A549 (cell line): ENCODE measurements at regions not wholly inside any gene's neighbourhood (a gene's known extent, or its start where the extent isn't known, plus 50 kb on each side); places are given as distances from the start of the nearest gene placed in this dataset.
A peak's percentile ranks its signal among the peaks of the same experiment; 100 is the strongest.

Source experiments
- ATAC-seq, 2 experiments: fragments of 200-7000 bp in 1 of 2; fragments of >200 bp in 1 of 2; cut with Nextera tagmentation in 1 of 2; cut with Tn5 transposase in 1 of 2; 3 replicates each; pipeline versions ENCODE4 v1.8.0 to v1.9.1; 2018 to 2020; ENCODE audit warnings: mild to moderate bottlenecking in 1 of 2, moderate library complexity in 1 of 2
- CTCF ChIA-PET: fragments of 300-600 bp; sonication (Branson Sonifier 250); formaldehyde crosslinking; extraction: SDS; loops from one replicate; lab custom pipeline; 2021; ENCODE audit warnings: antibody characterized with exemption, inconsistent platforms; lab: Yijun Ruan, JAX
- POLR2A ChIA-PET: fragments of 350-600 bp; formaldehyde crosslinking; extraction: SDS; loops from one replicate; lab custom pipeline; 2021; ENCODE audit warnings: antibody characterized with exemption, inconsistent platforms; lab: Yijun Ruan, JAX
- DNase-seq, 2 experiments: peaks; one replicate each; pipeline versions ENCODE4 v3.0.0 to v3.0.0-alpha.2; 2011 to 2016; ENCODE audit warnings: low read depth in 1 of 2, low spot score in 1 of 2
- FAIRE-seq: peaks from 2 replicates; lab custom pipeline; 2011; peaks lifted over from hg19 to GRCh38; lab: Jason Lieb, UNC
- H3K27ac ChIP-seq, 2 experiments: fragments of >200 bp; sonication (Bioruptor Twin); formaldehyde crosslinking; 3 replicates each; pipeline ENCODE4 v1.5.1; 2016 to 2017
- H3K4me1 ChIP-seq: fragments of >200 bp; sonication (Bioruptor Twin); formaldehyde crosslinking; 3 replicates; pipeline ENCODE4 v1.6.1; 2016
- H3K4me2 ChIP-seq: fragments of >200 bp; sonication (Bioruptor Twin); formaldehyde crosslinking; 3 replicates; pipeline ENCODE4 v1.6.1; 2016
- H3K4me3 ChIP-seq: fragments of >200 bp; sonication (Bioruptor Twin); formaldehyde crosslinking; 3 replicates; pipeline ENCODE4 v1.5.1; 2016
- H3K9me3 ChIP-seq: fragments of >200 bp; sonication (Bioruptor Twin); formaldehyde crosslinking; 3 replicates; pipeline ENCODE4 v1.6.1; 2016
- BCL3 ChIP-seq: fragments of >200 bp; sonication (Bioruptor Twin); formaldehyde crosslinking; IDR thresholded peaks from 3 replicates; pipeline ENCODE4 v1.6.1; 2016
- BHLHE40 ChIP-seq: IDR thresholded peaks from 2 replicates; pipeline ENCODE4 v1.6.1; 2012; ENCODE audit warnings: low read depth, low read length, inconsistent platforms
- CBX2 ChIP-seq: fragments of 200-600 bp; sonication (generic); IDR thresholded peaks from 2 replicates; pipeline ENCODE4 v1.6.1; 2016; ENCODE audit warnings: low read depth, mild to moderate bottlenecking, borderline replicate concordance
- CEBPB ChIP-seq, 2 experiments: fragments of >200 bp in 1 of 2; sonication (Bioruptor Twin) in 1 of 2; formaldehyde crosslinking in 1 of 2; IDR thresholded peaks; 2 replicates each; pipeline ENCODE4 v1.6.1; 2012 to 2016
- FOSL2 ChIP-seq, 2 experiments: fragments of 450-650 bp in 1 of 2; fragments of >200 bp in 1 of 2; sonication (Bioruptor Twin) in 1 of 2; formaldehyde crosslinking; IDR thresholded peaks; 2 replicates each; pipeline versions ENCODE4 v1.5.0 to v1.6.1; 2016 to 2020; ENCODE audit warnings: mild to moderate bottlenecking in 1 of 2, moderate library complexity in 1 of 2
- HOXB13 ChIP-seq: fragments of 250-450 bp; sonication (Bioruptor Pico); IDR thresholded peaks from 2 replicates; pipeline ENCODE4 v1.5.0; 2020; ENCODE audit warnings: low read depth, mild to moderate bottlenecking, moderate library complexity
- HOXB5 ChIP-seq: fragments of 250-450 bp; sonication (Bioruptor Pico); IDR thresholded peaks from 2 replicates; pipeline ENCODE4 v1.5.0; 2020; ENCODE audit warnings: mild to moderate bottlenecking, moderate library complexity
- KDM1A ChIP-seq: fragments of 200-600 bp; sonication (generic); IDR thresholded peaks from 2 replicates; pipeline ENCODE4 v1.6.1; 2016; ENCODE audit warnings: low read depth, mild to moderate bottlenecking
- KDM5A ChIP-seq: fragments of 200-600 bp; sonication (generic); IDR thresholded peaks from 2 replicates; pipeline ENCODE4 v1.6.1; 2016; ENCODE audit warnings: antibody characterized with exemption, mild to moderate bottlenecking
- MAFK ChIP-seq: fragments of 450-650 bp; IDR thresholded peaks from 2 replicates; pipeline ENCODE4 v1.6.1; 2014; ENCODE audit not compliant: partially characterized antibody
- MAZ ChIP-seq: fragments of 150-350 bp; IDR thresholded peaks from 2 replicates; pipeline ENCODE4 v1.6.1; 2014; ENCODE audit warnings: antibody characterized with exemption, low read depth, low read length, borderline replicate concordance
- RAD21 ChIP-seq, 2 experiments: fragments of >200 bp in 1 of 2; sonication (Bioruptor Twin) in 1 of 2; formaldehyde crosslinking in 1 of 2; IDR thresholded peaks in 1 of 2; conservative IDR thresholded peaks in 1 of 2; 2 replicates in 1 of 2; 3 replicates in 1 of 2; pipeline ENCODE4 v1.6.1; 2012 to 2018; ENCODE audit warnings: inconsistent platforms in 1 of 2
- RCOR1 ChIP-seq: fragments of 150-350 bp; IDR thresholded peaks from 2 replicates; pipeline ENCODE4 v1.6.1; 2014; ENCODE audit warnings: antibody characterized with exemption, low read length, low read depth
- RNF2 ChIP-seq: fragments of 200-600 bp; sonication (generic); IDR thresholded peaks from 2 replicates; pipeline ENCODE4 v1.6.1; 2016; ENCODE audit warnings: low read depth, mild to moderate bottlenecking, antibody characterized with exemption, moderate library complexity, borderline replicate concordance
- SREBF2 ChIP-seq: fragments of 450-650 bp; IDR thresholded peaks from 2 replicates; pipeline ENCODE4 v1.6.1; 2014; ENCODE audit warnings: mild to moderate bottlenecking, moderate library complexity
- TP53 ChIP-seq: fragments of 250-450 bp; sonication (Bioruptor Pico); IDR thresholded peaks from 2 replicates; pipeline ENCODE4 v1.5.0; 2021; ENCODE audit warnings: mild to moderate bottlenecking, moderate library complexity
- WGBS: methylation state at CpG from one replicate; pipeline ENCODE4 v1.1.6; 2017; ENCODE audit errors: missing lambda C conversion rate; 5-methylcytosine and 5-hydroxymethylcytosine counted together
- TF ChIP-seq, protein P1 (sequence below): IDR thresholded peaks from 2 replicates; pipeline ENCODE4 v1.6.1; 2012; ENCODE audit warnings: low read depth, borderline replicate concordance
- TF ChIP-seq, protein P2 (sequence below): IDR thresholded peaks from 2 replicates; pipeline ENCODE4 v1.6.1; 2012
- TF ChIP-seq, protein P3 (sequence below): fragments of 250-450 bp; sonication (Bioruptor Pico); IDR thresholded peaks from 2 replicates; pipeline ENCODE4 v1.5.0; 2020; ENCODE audit warnings: low read depth, mild to moderate bottlenecking, moderate library complexity

DNA sequence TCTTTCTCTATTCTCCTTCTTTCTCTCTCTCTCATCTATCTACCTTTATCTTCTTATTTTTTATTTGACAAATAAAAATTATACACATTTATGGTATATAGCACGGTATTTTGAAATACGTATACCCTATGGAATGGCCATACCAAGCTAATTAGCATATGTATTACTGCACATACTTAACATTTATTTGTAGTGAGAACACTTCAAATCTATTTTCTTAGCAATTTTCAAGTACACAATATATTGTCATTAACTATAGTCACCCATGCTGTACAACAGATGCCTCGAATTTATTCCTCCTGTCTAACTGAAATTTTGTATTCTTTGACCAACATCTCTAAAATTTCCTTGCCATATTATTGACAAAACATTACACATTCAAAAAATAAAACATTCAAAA lies 447.1 kb downstream of the MIAT start (continued):
- TF ChIP-seq BCL3 (no peak), KDM5A (no peak), RCOR1 (no peak), CEBPB (IDR thresholded peaks at IDR 0.05) (no peak), MAZ (no peak), RAD21 (conservative IDR thresholded peaks at IDR 0.05 in 1 of 2, IDR thresholded peaks at IDR 0.05 in 1 of 2) (no peak), MAFK (no peak), HOXB5 (CRISPR knock-in tag) (no peak), BHLHE40 (no peak)
- TF ChIP-seq, protein P1, sequence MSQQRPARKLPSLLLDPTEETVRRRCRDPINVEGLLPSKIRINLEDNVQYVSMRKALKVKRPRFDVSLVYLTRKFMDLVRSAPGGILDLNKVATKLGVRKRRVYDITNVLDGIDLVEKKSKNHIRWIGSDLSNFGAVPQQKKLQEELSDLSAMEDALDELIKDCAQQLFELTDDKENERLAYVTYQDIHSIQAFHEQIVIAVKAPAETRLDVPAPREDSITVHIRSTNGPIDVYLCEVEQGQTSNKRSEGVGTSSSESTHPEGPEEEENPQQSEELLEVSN, result no peak

GRCh38 chr22:27105142-27106025 lies 448.0 kb downstream of the MIAT start:
- TF ChIP-seq RNF2, result no peak
- FAIRE-seq, result no peak
- no peak overlapping the region for H3K4me2 ChIP-seq
- no peak overlapping the region for H3K4me3 ChIP-seq
- ATAC-seq, result no peak
- 75% methylated on average over 9 of the region's 11 CpGs for WGBS
- DNase-seq, result no peak
- POLR2A ChIA-PET, result no interaction called here
- peak overlapping the region; percentile 40 to 96; a peak in 4 of 6 replicates for H3K27ac ChIP-seq
- H3K4me1 ChIP-seq, result peaks cover 42% of the 10 kb centered on the region
- no peaks in the 10 kb centered on the region for H3K9me3 ChIP-seq
- CTCF ChIA-PET, result no interaction called here

- ChIA-PET POLR2A (no interaction called here), CTCF (interaction anchor here (1.1 kb wide), 1 partner anchor 28 kb away, joined by 4 read pairs; no protein-coding TSS in a partner anchor)
- TF ChIP-seq CBX2 (no peak), TP53 (CRISPR knock-in tag) (no peak), CEBPB (IDR thresholded peaks at IDR 0.05) (no peak), HOXB13 (CRISPR knock-in tag) (no peak), SREBF2 (no peak), KDM1A (no peak), FOSL2 (IDR thresholded peaks at IDR 0.05) (no peak), FOSL2 (CRISPR knock-in tag; IDR thresholded peaks at IDR 0.05) (no peak), RAD21 (conservative IDR thresholded peaks at IDR 0.05 in 1 of 2, IDR thresholded peaks at IDR 0.05 in 1 of 2) (no peak)
- TF ChIP-seq, protein P2, sequence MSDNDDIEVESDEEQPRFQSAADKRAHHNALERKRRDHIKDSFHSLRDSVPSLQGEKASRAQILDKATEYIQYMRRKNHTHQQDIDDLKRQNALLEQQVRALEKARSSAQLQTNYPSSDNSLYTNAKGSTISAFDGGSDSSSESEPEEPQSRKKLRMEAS, result no peak
- TF ChIP-seq, protein P3, sequence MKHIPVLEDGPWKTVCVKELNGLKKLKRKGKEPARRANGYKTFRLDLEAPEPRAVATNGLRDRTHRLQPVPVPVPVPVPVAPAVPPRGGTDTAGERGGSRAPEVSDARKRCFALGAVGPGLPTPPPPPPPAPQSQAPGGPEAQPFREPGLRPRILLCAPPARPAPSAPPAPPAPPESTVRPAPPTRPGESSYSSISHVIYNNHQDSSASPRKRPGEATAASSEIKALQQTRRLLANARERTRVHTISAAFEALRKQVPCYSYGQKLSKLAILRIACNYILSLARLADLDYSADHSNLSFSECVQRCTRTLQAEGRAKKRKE (CRISPR knock-in tag), result no peak
- Histone ChIP-seq H3K4me2 (no peak overlapping the region; the same call in 1 of the 3 replicates), H3K4me3 (no peak overlapping the region), H3K9me3 (no peaks in the 10 kb centered on the region), H3K27ac (peak overlapping the region; percentile 94 to 96), H3K4me1 (peaks cover 58% of the 10 kb centered on the region)
- WGBS, result 96% methylated on average over 4 of the region's 4 CpGs
- ATAC-seq, result no peak
- FAIRE-seq, result no peak
- DNase-seq, result no peak
These were observed 449.6 kb downstream of the MIAT start for GRCh38 chr22:27106985-27107384.
